DMS153 (cell line): ENCODE measurements at regions not wholly inside any gene's neighbourhood (a gene's known extent, or its start where the extent isn't known, plus 50 kb on each side); places are given as distances from the start of the nearest gene placed in this dataset.

Source experiments
- DNase-seq: peaks from one replicate; lab custom pipeline; 2025; lab: John Stamatoyannopoulos, UW

DNA sequence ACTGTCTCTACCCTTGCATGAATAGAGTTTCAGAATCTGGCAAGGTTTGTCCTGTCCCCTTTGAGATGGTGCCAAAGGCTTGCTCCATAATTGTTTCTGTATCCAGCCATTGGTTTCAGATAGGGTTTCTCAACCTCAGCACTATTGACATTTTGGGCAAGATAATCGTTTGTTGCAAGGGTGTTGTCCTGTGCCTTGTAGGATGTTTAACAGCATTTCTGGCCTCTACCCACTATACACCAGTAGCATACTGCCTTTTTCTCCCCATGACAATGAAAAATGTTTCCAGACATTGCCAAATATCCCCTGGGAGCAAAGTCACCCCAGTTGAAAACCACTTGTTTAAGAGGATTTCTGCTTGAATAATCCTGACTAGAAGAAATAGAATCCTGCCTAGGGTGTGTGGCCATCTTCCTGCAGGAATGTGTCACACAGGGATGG, 126.8 kb downstream of the CDC42EP3 start:
- no peak for DNase-seq

- no peak for DNase-seq
Measured at GRCh38 chr2:37549598-37549997, 121.8 kb downstream of the CDC42EP3 start.

DNA sequence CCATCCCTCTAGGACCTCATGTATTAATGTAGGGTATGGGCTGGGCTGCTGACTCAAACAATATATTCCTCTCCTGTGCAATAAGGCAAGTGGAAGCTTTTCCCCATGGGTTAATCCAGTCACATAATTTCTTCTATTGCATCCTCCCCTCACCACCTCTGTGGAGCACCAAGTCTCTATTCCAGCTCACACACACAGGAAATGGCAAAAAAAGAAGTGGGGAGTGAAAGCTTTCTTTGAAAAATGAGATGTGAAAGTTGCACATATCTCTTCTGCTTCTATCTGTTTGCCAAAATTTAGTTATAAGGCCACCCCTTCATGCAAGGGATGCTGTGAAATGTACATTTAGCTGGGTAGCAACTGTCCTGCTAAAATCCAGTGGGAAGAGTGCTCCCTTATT, 121.3 kb downstream of the CDC42EP3 start:
- no peak for DNase-seq

DNA sequence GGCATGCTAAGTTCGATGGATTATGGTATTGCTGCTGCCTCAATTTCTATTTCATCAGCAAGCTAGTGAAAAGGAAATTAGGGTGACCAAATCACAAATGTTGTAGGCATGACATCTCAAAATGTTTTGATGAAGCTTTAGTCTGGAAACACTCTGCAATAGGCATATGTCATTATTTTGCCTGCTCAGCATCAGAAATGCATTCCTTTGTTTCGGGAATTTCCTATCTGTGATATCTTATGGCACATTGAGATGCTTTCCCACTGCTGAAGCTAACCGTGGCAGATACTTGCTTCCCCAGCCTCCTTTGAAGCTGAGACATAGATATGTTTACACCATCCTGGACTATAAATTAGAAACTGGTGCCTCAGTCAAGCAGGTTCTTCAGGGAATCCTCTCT, 119.7 kb downstream of the CDC42EP3 start:
- no peak for DNase-seq

GRCh38 chr2:37552339-37552738, 119.1 kb downstream of the CDC42EP3 start:
- DNase-seq, result no peak

- DNase-seq, result no peak
Measured at GRCh38 chr2:37553411-37554154, 117.9 kb downstream of the CDC42EP3 start.

DNA sequence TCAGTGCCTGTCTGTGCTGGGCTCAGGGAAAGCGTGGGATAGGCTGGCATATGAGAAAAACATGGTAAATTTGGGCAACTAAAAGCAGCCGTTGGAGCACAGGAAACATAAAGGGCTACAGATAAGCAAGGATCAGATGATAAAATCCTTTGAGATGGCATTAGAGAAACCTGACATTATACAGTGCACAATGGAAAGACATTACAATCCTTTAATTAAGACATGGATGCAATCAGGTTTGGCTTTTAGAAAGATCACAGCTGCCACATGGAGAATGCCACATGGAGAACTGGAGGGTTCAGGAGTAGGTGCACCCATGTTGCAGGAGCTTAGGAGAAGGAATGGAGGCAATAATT, 117.3 kb downstream of the CDC42EP3 start:
- no peak for DNase-seq

GRCh38 chr2:37554687-37555086, 116.8 kb downstream of the CDC42EP3 start:
- no peak for DNase-seq

DNA sequence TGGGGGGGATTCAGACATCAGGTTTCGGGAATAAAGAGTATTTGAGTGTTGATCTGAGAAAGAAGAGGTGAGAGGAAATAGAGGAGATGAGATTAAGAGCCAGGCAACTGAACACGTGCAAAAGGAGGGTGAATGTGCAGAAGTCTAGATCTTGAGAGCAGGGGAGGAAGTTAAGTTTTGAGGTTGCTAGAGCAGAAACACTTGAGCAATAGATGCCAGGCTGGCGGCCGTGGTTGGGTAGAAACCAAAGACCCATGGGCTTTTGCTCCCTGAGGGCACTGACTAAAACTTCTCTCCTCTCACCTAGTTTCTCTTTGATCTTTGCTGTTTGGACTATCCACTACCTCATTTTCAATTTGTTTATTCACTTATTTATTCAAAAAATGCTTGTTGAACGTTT, 116.0 kb downstream of the CDC42EP3 start:
- DNase-seq, result no peak

- no peak for DNase-seq
Measured at GRCh38 chr2:37556256-37556655, 115.2 kb downstream of the CDC42EP3 start.

GRCh38 chr2:37558623-37559022, 112.8 kb downstream of the CDC42EP3 start:
- no peak for DNase-seq

DNA sequence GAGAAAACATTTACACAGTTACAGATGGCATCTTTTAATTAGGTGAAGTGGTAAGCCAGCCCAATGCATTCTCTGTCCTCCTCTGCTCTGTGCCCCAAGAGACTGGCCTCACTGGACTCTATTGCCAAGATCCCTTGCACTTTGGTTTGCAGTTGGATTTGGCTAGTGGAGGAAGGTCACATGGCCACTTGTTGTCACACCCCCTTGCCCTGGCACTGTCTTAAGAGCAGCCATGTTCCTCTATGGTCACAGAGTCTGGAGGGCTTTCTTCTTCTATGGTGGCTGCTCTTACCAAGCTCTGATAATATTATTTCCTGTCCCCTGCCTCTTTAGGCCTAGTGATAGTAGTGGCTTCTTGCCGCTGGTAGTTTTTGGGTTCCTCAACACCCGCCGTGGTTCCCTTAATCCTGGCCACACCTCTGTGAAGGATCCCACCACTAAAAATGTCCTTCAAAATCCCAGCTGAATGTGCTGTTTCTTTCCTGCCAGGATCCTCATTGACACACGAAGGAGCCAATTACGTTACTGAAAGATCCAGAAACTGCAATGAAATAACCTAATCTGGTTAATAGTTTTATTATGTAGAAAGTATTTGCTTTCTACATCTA, 111.1 kb downstream of the CDC42EP3 start:
- peak; percentile 48 for DNase-seq

DNA sequence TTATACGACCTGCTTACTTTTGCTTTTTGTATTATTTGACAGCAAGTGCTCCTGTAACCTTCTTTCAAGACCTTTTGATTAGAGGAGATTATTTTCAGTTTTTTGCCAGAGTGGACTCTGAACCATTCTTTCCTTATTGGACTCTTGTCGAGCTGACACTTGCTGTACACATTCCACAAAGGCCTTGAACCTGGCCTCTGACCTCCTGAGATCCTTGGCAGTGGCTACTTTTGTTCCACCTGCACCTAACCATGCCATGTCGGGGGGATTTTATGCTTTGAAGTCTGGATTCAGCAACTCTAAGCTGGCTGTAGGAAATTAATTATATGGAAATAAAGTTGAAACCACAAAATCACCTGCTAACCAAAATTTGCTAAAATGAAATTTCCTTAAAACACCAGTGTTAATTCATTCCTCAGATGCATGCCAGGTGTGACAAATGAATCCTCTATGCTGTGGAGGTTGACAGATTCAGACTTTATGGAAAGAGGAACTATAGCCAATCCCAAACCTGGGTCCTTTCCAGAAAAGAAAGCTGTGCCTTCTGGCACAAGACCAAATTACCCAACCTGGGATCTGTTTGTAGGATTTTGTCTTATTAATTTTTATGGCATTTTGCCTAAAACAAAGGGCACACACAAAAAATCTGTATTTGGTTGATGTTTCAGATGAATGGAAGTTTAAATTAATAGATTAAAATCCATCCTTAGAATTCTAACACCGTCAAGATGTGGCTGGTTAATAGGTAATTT, 110.4 kb downstream of the CDC42EP3 start:
- DNase-seq, result no peak

GRCh38 chr2:37561615-37562569, 109.5 kb downstream of the CDC42EP3 start:
- DNase-seq, result no peak

DNA sequence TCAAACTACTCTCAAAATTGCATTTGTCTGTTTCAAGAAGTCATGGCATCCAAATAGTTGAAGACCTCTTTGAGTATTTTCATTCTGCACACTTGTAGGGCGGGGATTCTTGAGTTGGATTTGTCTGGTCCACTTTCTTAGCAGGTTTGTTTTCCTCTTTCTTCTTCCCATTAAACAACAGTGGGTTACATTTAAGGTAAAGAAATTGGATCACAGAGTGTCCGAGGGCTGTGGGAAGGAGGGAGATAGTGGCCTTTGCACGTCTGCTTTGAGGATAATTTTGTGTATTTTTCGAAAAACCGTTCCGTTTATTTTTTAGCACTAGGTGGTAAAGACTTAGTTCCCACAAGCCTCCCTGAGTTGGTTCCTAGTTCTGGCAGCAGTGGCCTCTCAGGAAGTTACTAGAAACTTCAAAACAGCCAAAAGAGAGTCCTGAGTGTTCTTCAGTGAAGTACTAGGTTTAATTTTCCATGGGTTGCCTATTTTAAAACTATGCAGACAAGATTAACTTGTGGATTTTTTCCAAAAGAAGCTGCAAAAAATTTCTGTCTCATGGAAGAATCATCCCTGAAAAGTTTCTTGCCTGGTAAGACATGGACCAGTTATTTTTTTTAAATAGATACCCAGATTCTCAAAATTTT, 107.9 kb downstream of the CDC42EP3 start:
- DNase-seq, result no peak

DNA sequence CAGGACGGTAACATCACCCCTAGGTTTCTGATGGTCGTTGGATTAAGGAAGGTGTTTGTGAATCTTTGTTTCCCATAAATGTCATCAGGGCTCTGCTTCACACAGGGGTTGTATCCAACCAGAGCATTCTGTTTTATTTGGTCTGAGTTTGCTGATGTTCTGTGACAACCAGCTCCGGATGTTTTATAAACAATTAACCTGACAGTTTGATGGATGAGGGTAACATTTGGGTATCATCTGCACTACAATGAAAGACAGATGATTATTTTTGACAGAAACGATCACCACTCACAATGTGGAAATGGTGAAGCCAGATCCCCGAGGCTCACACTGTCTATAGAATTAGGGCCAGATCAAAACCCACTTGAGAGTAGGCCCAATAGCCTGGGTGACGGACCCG, 107.1 kb downstream of the CDC42EP3 start:
- peak; percentile 24 for DNase-seq

- no peak for DNase-seq
Measured at GRCh38 chr2:37566517-37566981, 104.9 kb downstream of the CDC42EP3 start.

DNA sequence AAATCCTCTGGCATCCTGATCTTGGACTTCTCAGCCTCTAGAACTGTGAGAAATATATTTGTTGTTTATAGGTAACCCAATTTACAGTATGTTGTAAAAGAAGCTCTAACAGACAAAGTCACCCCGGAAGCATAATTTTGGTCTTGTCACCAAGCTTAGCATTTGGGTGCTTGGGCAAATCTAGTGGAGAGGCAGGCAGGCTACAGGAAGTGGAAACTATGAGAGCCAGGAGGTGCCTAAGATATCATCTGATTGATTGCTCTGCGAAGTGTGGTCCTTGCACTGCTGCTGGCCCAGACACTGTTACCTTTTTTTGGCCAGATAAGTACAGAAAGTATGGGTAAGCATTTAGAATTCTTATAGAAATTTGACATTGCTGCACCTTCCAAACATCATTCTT, 102.9 kb downstream of the CDC42EP3 start:
- DNase-seq, result no peak

GRCh38 chr2:37569131-37569823, 102.2 kb downstream of the CDC42EP3 start:
- DNase-seq, result no peak

- DNase-seq, result no peak
Measured at GRCh38 chr2:37569986-37570679, 101.3 kb downstream of the CDC42EP3 start.
